ENCODE measurements at regions not wholly inside any gene's neighbourhood (a gene's known extent, or its start where the extent isn't known, plus 50 kb on each side); places are given as distances from the start of the nearest gene placed in this dataset.

DNA sequence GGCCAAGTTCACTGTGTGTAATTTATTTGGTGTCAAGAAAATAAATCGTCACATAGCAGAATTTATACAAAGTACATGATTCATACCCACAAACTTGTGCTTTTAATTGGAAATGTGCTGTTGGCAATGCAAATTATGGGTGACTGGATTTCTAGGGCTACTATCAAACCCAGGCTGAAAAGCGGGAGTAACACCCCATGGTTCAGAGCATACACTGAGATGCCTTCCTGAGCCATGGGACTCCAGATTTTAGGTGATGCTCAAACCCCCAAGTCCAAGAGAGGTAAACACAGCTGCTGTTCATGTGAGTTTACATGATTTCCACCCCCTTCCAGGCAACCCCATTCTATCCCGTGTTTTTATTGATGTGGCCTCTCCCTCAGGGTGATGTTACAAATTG, 565.9 kb upstream of the ID2 start:
- TF ChIP-seq, protein P1, sequence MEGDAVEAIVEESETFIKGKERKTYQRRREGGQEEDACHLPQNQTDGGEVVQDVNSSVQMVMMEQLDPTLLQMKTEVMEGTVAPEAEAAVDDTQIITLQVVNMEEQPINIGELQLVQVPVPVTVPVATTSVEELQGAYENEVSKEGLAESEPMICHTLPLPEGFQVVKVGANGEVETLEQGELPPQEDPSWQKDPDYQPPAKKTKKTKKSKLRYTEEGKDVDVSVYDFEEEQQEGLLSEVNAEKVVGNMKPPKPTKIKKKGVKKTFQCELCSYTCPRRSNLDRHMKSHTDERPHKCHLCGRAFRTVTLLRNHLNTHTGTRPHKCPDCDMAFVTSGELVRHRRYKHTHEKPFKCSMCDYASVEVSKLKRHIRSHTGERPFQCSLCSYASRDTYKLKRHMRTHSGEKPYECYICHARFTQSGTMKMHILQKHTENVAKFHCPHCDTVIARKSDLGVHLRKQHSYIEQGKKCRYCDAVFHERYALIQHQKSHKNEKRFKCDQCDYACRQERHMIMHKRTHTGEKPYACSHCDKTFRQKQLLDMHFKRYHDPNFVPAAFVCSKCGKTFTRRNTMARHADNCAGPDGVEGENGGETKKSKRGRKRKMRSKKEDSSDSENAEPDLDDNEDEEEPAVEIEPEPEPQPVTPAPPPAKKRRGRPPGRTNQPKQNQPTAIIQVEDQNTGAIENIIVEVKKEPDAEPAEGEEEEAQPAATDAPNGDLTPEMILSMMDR (IDR thresholded peaks at IDR 0.05) = no peak
- H3K4me3 ChIP-seq (ENCODE audit: low read depth in 1 of 2, low read length in 1 of 2) = no peak overlapping the region
- H3K36me3 ChIP-seq = no peaks in the 10 kb centered on the region
- H3K4me1 ChIP-seq (ENCODE audit: control insufficient read depth in 1 of 2, insufficient read depth in 1 of 2, low read depth in 1 of 2, low read length in 1 of 2) = peaks cover 8 to 10% of the 10 kb centered on the region in 2 experiments
- H3K27me3 ChIP-seq = no peaks in the 10 kb centered on the region
- H3K9me3 ChIP-seq = no peaks in the 10 kb centered on the region
- no peak overlapping the region for H3K27ac ChIP-seq

DNA sequence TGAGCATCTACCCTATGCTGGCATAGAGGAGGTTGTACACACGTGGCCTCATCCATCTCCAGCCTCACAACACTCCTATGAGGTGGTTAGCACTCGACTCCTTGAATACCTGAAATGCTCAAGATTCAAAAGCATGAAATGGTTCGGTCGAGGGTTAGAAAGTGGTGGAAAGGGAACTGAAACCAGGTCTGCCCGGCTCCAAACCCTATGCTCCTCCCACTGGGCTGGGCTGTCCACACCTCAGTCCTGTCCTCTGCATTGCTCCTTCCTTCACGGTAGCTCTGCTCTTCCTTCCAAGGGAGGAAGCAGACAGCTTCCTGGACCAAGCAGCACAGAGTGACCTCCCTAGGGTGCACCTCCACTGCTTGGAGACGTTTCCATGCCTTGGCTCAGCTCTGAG, 565.2 kb upstream of the ID2 start:
- H3K27ac ChIP-seq = no peak overlapping the region
- no peak overlapping the region for H3K4me3 ChIP-seq (ENCODE audit: low read depth in 1 of 2, low read length in 1 of 2)
- TF ChIP-seq, protein P1 (IDR thresholded peaks at IDR 0.05) = no peak

DNA sequence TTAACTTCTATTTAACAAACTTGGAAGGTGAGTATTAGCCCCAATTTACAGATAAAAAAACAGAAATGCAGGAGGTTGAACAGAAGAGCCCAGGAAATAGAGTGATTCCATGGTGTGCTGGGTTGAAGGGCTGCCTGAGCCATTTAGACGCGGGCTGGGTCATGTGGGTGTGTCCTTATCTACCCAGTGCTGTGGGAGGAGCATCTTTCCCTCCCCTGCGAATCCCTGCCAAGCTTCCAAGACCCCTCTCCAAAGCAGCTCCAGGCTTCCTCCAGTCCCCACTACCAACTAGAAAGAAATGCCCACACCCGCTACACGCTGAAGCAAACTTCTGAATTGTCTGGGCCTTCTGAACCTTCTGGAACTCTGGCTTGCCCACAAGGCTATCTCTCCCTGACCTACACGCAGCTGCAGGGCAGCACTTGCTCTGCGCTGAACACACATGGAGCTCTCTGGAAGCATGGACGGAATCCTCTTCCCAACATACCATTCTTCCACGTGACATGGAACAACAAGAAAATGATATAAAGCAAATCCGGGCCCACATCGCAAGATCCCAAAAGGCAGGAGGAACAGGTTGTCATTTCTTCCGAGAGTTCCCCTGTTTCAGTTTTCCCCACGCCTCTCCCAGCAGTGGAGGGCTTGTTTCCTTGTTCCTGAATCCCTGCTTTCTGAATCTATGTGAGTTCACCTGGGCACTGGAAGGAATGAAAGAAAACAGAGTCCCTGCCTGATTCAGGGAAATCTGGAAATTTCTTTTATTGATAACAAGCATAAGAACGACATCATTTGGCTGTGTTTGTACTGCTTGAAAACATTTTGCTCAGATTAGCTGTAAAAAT, 562.7 kb upstream of the ID2 start:
- H3K4me3 ChIP-seq (ENCODE audit: low read depth in 1 of 2, low read length in 1 of 2) = no peak overlapping the region
- no peaks in the 10 kb centered on the region for H3K9me3 ChIP-seq
- H3K27me3 ChIP-seq = no peaks in the 10 kb centered on the region
- TF ChIP-seq, protein P1 (IDR thresholded peaks at IDR 0.05) = no peak
- no peaks in the 10 kb centered on the region for H3K36me3 ChIP-seq
- H3K4me1 ChIP-seq (ENCODE audit: control insufficient read depth in 1 of 2, insufficient read depth in 1 of 2, low read depth in 1 of 2, low read length in 1 of 2) = peaks cover 8 to 10% of the 10 kb centered on the region in 2 experiments
- H3K27ac ChIP-seq = no peak overlapping the region

More for the DNA sequence above, 565.2 kb upstream of the ID2 start:
- Histone ChIP-seq H3K36me3 (no peaks in the 10 kb centered on the region), H3K27me3 (no peaks in the 10 kb centered on the region), H3K4me1 (ENCODE audit: control insufficient read depth in 1 of 2, insufficient read depth in 1 of 2, low read depth in 1 of 2, low read length in 1 of 2) (peaks cover 8 to 10% of the 10 kb centered on the region in 2 experiments), H3K9me3 (no peaks in the 10 kb centered on the region)

DNA sequence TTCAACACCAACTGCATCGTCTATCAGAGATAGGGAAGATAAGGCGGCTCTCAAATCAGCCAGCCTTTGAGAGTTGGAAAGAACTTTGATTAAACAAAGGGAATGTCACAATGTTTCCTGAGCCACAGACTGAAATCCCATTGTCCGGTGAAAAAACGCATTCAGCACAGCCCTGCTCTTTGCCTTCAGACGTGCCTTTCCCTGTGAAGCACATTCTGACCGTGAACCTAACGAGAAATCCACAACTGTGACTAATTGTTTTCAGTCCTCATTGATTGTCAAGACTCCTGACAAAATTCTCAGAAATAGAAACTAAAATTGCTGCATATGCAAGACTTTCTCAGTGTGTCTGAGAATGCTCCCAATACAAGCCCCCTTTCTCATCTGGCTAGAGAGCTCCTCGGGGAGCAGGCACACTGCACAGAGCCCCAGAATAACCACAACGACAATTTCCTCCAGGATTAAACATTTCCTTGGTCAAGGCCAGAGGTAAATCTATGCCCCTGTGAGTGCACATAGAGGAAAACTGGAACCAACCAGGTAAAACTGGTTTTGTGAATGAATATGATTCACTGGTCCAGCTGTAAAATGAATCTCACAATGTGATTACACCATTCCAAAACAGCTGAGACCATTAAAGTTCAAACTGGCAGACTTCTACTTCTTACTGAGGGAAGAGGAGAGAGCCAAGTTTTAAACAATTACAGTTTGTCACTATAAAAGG, 561.9 kb upstream of the ID2 start:
- H3K27ac ChIP-seq = no peak overlapping the region
- H3K4me1 ChIP-seq (ENCODE audit: control insufficient read depth in 1 of 2, insufficient read depth in 1 of 2, low read depth in 1 of 2, low read length in 1 of 2) = peaks cover 8 to 9% of the 10 kb centered on the region in 2 experiments
- TF ChIP-seq, protein P1 (IDR thresholded peaks at IDR 0.05) = no peak
- no peaks in the 10 kb centered on the region for H3K9me3 ChIP-seq
- no peak overlapping the region for H3K4me3 ChIP-seq (ENCODE audit: low read depth in 1 of 2, low read length in 1 of 2)
- no peaks in the 10 kb centered on the region for H3K36me3 ChIP-seq
- no peaks in the 10 kb centered on the region for H3K27me3 ChIP-seq

DNA sequence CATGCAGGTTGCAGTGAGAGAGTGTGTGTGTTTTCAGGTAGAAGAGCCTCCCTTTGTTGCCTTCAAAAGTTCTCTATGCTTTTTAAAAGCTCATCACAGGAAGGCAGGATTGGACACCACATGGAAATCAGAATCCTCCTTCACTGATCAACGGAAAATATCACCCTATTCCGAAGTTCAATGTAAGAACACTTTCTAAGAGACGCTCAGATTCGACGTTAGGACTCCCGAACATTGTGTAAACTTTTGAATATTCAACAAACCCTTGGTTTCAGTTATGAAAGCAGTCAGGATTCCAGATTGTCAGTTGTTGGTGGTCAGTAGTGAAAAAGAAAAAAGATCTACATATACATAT, 561.4 kb upstream of the ID2 start:
- peaks cover 3 to 4% of the 10 kb centered on the region in 2 experiments for H3K4me1 ChIP-seq (ENCODE audit: control insufficient read depth in 1 of 2, insufficient read depth in 1 of 2, low read depth in 1 of 2, low read length in 1 of 2)
- H3K27ac ChIP-seq = no peak overlapping the region

More for the DNA sequence above, 561.4 kb upstream of the ID2 start:
- no peak overlapping the region for H3K4me3 ChIP-seq (ENCODE audit: low read depth in 1 of 2, low read length in 1 of 2)
- no peaks in the 10 kb centered on the region for H3K27me3 ChIP-seq
- no peaks in the 10 kb centered on the region for H3K9me3 ChIP-seq
- TF ChIP-seq, protein P1 (IDR thresholded peaks at IDR 0.05) = no peak
- no peaks in the 10 kb centered on the region for H3K36me3 ChIP-seq
